Activated B cell treated with CpG ODN at 0.5 μM for 24 hours (primary cell): ENCODE measurements at regions not wholly inside any gene's neighbourhood (a gene's known extent, or its start where the extent isn't known, plus 50 kb on each side); places are given as distances from the start of the nearest gene placed in this dataset.

ENCODE experiments used
- ATAC-seq: fragments of 200-7000 bp; cut with Tn5 transposase; one replicate; pipeline ENCODE4 v1.10.0; 2021; ENCODE audit warnings: low read depth, mild to moderate bottlenecking, moderate library complexity
- CTCF ChIA-PET: fragments of 350-600 bp; sonication (Branson Sonifier 250); formaldehyde crosslinking; loops from one replicate; lab custom pipeline; 2021; ENCODE audit warnings: antibody characterized with exemption; lab: Charles Lee
- POLR2A ChIA-PET: fragments of 350-600 bp; sonication (Branson Sonifier 250); formaldehyde crosslinking; loops from one replicate; lab custom pipeline; 2021; ENCODE audit warnings: antibody characterized with exemption; lab: Charles Lee
- DNase-seq: peaks from one replicate; pipeline ENCODE4 v3.0.0; 2022
- H3K27ac Mint-ChIP-seq: one replicate; pipeline ENCODE4 v1.8.0; 2020; ENCODE audit warnings: mixed read lengths
- H3K27me3 Mint-ChIP-seq: one replicate; pipeline ENCODE4 v1.8.0; 2021; ENCODE audit warnings: mixed read lengths
- H3K36me3 Mint-ChIP-seq: one replicate; pipeline ENCODE4 v1.8.0; 2021; ENCODE audit warnings: low read depth, mixed read lengths
- H3K4me1 Mint-ChIP-seq: one replicate; pipeline ENCODE4 v1.8.0; 2021; ENCODE audit warnings: mixed read lengths
- H3K4me3 Mint-ChIP-seq: one replicate; pipeline ENCODE4 v1.8.0; 2020; ENCODE audit warnings: mild to moderate bottlenecking, mixed read lengths
- H3K9me3 Mint-ChIP-seq: one replicate; pipeline ENCODE4 v1.8.0; 2020; ENCODE audit warnings: mixed read lengths
- intact Hi-C: fragments of 100-400 bp; cut with micrococcal nuclease; formaldehyde crosslinking; loops from one replicate; pipeline ENCODE4 v1.15.1; 2024
- TF ChIP-seq, protein P1 (sequence below): fragments of 200-600 bp; IDR thresholded peaks from one replicate; pipeline ENCODE4 v1.8.0; 2022; ENCODE audit warnings: antibody characterized with exemption, mild to moderate bottlenecking

DNA sequence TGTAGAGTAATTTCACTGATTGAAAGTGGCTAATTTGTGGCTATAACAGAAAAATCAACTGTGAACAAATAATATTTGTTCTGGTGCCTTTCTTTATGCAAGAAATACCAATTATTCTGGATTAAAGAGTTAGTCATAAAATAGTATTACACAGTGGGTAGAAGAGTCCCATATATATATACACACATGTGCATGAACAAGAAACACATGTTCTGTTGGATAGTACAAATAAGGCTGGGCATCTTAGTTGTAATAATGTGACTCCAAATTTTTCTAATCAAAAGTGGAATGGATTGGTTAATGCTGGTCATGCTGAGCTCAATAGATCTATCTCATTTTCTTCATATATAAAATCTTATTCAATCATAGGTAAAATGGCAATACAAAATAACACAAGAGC, 179.4 kb downstream of the OGFRL1 start:
- ChIA-PET POLR2A (no interaction called here), CTCF (no interaction called here)
- no peak for DNase-seq
- H3K4me1 Mint-ChIP-seq, result no peaks in the 10 kb centered on the region
- H3K27me3 Mint-ChIP-seq, result peaks cover 3% of the 10 kb centered on the region
- H3K27ac Mint-ChIP-seq, result no peak overlapping the region
- H3K9me3 Mint-ChIP-seq, result peaks cover 7% of the 10 kb centered on the region
- no peak for ATAC-seq
- TF ChIP-seq, protein P1, sequence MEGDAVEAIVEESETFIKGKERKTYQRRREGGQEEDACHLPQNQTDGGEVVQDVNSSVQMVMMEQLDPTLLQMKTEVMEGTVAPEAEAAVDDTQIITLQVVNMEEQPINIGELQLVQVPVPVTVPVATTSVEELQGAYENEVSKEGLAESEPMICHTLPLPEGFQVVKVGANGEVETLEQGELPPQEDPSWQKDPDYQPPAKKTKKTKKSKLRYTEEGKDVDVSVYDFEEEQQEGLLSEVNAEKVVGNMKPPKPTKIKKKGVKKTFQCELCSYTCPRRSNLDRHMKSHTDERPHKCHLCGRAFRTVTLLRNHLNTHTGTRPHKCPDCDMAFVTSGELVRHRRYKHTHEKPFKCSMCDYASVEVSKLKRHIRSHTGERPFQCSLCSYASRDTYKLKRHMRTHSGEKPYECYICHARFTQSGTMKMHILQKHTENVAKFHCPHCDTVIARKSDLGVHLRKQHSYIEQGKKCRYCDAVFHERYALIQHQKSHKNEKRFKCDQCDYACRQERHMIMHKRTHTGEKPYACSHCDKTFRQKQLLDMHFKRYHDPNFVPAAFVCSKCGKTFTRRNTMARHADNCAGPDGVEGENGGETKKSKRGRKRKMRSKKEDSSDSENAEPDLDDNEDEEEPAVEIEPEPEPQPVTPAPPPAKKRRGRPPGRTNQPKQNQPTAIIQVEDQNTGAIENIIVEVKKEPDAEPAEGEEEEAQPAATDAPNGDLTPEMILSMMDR, result no peak
- H3K4me3 Mint-ChIP-seq, result no peak overlapping the region
- no peaks in the 10 kb centered on the region for H3K36me3 Mint-ChIP-seq
- intact Hi-C loops, result no loop called here

DNA sequence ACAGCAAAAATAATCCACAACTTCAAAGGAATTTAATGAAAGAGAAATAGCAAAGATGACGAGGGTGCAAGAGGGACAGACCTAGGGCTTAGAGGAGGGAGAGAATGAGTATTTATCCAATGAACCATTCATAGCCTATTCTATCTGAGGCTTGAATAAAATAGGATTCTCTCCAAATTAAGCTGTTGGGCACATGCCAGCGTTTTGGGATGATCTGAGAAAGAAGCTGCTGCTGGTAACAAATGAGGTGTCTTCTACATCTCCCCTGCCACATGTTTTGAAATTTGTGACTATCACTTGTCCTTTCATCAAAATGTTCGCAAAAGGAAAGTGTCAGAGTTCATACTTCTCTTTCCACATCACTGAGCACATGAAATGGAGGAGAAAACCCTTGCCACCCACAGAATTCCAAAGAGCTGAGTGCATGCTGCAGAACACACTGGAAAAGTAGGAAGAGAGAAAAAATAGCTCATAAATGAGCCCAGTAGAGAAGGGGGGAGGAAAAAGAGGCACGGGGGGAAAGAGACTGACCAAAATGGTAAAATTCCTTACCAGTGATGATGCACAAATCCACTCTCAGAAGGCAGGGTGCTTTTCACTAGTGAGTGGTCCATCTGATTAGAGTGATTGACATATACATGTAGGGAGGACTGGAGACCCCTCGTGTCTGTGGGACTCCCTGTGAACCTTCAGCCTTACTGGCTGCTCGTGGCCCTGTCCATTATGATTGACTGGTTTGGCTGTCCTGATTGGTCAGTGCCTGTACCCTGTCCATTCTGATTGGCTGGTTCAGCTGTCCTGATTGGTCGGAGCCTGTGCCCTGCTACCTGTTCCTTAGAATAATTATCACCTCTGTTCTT, 180.5 kb downstream of the OGFRL1 start:
- CTCF ChIA-PET, result no interaction called here
- no peak overlapping the region for H3K4me3 Mint-ChIP-seq
- TF ChIP-seq, protein P1, result no peak
- peaks cover 7% of the 10 kb centered on the region for H3K9me3 Mint-ChIP-seq
- DNase-seq, result no peak
- intact Hi-C loops, result no loop called here
- no peaks in the 10 kb centered on the region for H3K36me3 Mint-ChIP-seq
- peaks cover 3% of the 10 kb centered on the region for H3K27me3 Mint-ChIP-seq
- H3K27ac Mint-ChIP-seq, result no peak overlapping the region
- no peaks in the 10 kb centered on the region for H3K4me1 Mint-ChIP-seq
- POLR2A ChIA-PET, result no interaction called here
- ATAC-seq, result no peak

DNA sequence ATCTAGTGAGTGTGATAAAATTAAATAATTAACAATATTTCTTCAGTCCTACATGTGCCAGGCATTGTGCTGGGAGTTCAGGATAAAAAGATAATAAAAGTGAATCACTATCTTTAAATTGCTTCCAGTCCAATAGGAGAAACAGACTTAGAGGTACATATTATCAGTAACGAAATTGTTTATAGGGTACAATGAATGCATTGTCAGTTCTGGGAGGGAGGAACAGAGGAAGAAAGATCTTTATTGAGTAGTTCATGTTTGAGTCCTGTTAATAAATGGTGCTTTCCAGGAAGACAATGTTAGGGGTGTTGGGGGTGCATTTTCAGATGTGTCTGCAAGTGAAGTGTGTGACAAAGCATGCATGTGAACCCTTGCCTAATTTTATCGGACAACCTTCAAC, 183.1 kb downstream of the OGFRL1 start:
- H3K27me3 Mint-ChIP-seq, result peaks cover 3% of the 10 kb centered on the region
- ATAC-seq, result no peak
- ChIA-PET CTCF (no interaction called here), POLR2A (no interaction called here)
- H3K36me3 Mint-ChIP-seq, result no peaks in the 10 kb centered on the region
- H3K4me1 Mint-ChIP-seq, result no peaks in the 10 kb centered on the region
- DNase-seq, result no peak
- TF ChIP-seq, protein P1, result no peak
- H3K4me3 Mint-ChIP-seq, result no peak overlapping the region
- intact Hi-C loops, result no loop called here
- no peaks in the 10 kb centered on the region for H3K9me3 Mint-ChIP-seq
- H3K27ac Mint-ChIP-seq, result no peak overlapping the region

DNA sequence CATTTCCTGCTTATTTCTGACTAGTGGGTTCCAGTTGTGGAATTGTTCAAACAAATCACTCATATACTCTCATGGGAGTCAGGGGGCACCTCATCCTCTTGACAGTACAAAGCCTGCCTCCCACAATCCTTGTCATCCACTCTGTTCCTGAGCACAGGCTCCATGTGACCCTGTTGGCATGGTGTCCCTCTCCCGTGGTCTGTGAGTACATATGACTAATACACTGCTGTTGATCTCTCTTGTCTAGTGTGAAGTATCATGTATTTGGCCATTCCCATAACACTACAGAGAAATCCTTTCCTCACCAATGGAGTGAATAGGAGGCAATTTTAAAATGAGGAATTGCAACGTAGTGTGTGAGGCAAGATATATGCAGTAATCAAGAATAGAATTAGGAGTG, 185.3 kb downstream of the OGFRL1 start:
- peaks cover 3% of the 10 kb centered on the region for H3K27me3 Mint-ChIP-seq
- no peak overlapping the region for H3K4me3 Mint-ChIP-seq
- TF ChIP-seq, protein P1, result no peak
- POLR2A ChIA-PET, result no interaction called here
- no peak for DNase-seq
- intact Hi-C loops, result no loop called here
- no peaks in the 10 kb centered on the region for H3K4me1 Mint-ChIP-seq
- no peak for ATAC-seq
- H3K36me3 Mint-ChIP-seq, result no peaks in the 10 kb centered on the region
- CTCF ChIA-PET, result no interaction called here
- H3K9me3 Mint-ChIP-seq, result no peaks in the 10 kb centered on the region
- H3K27ac Mint-ChIP-seq, result no peak overlapping the region

DNA sequence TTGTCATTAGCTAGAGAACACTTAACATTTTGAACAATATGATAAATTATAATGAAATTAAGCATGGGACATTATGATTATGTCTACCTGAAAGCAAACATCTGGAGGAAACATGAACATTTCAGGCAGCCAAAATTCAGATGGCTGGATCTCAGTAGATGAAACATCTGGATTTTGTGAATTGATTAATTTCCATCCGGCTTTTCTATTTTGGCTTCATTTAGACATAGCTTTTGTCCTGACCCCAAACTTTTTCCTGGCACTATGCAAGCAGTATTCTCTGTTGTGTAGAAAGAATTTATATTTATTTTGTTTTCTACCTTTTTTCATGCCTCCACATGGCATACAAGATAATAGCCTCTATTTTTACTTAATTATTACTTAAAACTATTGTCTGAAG, 186.3 kb downstream of the OGFRL1 start:
- Mint-ChIP-seq H3K9me3 (no peaks in the 10 kb centered on the region), H3K27me3 (peaks cover 3% of the 10 kb centered on the region), H3K4me1 (no peaks in the 10 kb centered on the region), H3K4me3 (no peak overlapping the region), H3K27ac (no peak overlapping the region), H3K36me3 (no peaks in the 10 kb centered on the region)
- intact Hi-C loops, result no loop called here
- CTCF ChIA-PET, result no interaction called here
- POLR2A ChIA-PET, result no interaction called here
- DNase-seq (no peak), ATAC-seq (no peak)
- TF ChIP-seq, protein P1, result no peak
